BLaER1 treated with 17β-estradiol and CSF1 and Interleukin-3, amounts not matched to agents 10 nM and 100 nM (cell line): ENCODE measurements at regions not wholly inside any gene's neighbourhood (a gene's known extent, or its start where the extent isn't known, plus 50 kb on each side); places are given as distances from the start of the nearest gene placed in this dataset.

Experiments
- H3K27ac ChIP-seq, 11 experiments: shearing (Covaris generic); formaldehyde crosslinking; 2 replicates each; pipeline ENCODE4 v1.8.1; 2022
- H3K27me3 ChIP-seq, 11 experiments: shearing (Covaris generic); formaldehyde crosslinking; 2 replicates each; pipeline ENCODE4 v1.8.1; 2022
- H3K36me3 ChIP-seq, 11 experiments: shearing (Covaris generic); formaldehyde crosslinking; 2 replicates each; pipeline ENCODE4 v1.8.1; 2022
- H3K4me1 ChIP-seq, 10 experiments: shearing (Covaris generic); formaldehyde crosslinking; 2 replicates each; pipeline ENCODE4 v1.8.1; 2022
- H3K4me2 ChIP-seq, 11 experiments: shearing (Covaris generic); formaldehyde crosslinking; 2 replicates each; pipeline ENCODE4 v1.8.1; 2022
- H3K4me3 ChIP-seq, 10 experiments: shearing (Covaris generic); formaldehyde crosslinking; 2 replicates each; pipeline ENCODE4 v1.8.1; 2022
- H3K9ac ChIP-seq, 11 experiments: shearing (Covaris generic); formaldehyde crosslinking; 2 replicates each; pipeline ENCODE4 v1.8.1; 2022
- H3K9me3 ChIP-seq, 11 experiments: shearing (Covaris generic); formaldehyde crosslinking; replicated peaks in 1 of 11; 2 replicates each; pipeline ENCODE4 v1.8.1; 2022
- H4K20me1 ChIP-seq, 11 experiments: shearing (Covaris generic); formaldehyde crosslinking; 2 replicates each; pipeline ENCODE4 v1.8.1; 2022
- Cebpa-rat ChIP-seq, 11 experiments: shearing (Covaris generic); IDR thresholded peaks; 2 replicates each; pipeline ENCODE4 v1.8.1; 2022

DNA sequence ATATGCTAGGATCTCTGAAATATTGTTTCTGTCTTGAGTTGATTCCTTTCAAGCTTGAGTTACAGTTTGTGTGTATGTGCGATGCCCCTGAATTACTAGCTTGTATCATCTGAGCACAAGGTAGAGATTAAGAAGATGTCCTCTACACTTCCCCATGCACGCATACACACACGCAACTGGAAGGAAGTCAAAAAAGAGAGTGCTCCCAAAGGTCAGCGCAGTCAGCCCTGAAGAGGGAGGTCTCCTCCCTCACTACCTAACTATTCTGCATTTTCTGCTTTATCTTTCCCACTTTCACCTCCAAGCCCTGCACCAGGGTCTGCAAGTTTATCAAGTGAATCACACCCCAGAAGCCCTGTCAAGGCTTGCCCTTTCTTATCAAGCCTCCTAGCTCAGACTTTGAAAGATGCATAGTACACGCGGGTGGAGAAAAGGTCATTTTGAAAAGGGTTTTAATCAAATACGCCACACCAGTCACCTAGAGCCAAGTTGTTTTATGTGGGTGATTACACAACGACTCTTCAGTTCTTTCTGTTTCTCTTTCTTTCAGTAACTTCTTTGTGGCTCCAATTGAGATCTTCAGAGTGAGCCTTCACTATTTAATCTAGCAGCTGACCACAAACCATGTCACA is 127.7 kb downstream of the ASB9 start:
- H3K27ac ChIP-seq, result no peak overlapping the region
- no peak for TF ChIP-seq Cebpa-rat (IDR thresholded peaks at IDR 0.05)
- peaks cover 0 to 8% (median 0%) of the 10 kb centered on the region in 11 experiments; a peak in 3 of 22 replicates for H4K20me1 ChIP-seq
- no peaks in the 10 kb centered on the region for H3K4me1 ChIP-seq
- no peaks in the 10 kb centered on the region for H3K9me3 ChIP-seq
- no peaks in the 10 kb centered on the region for H3K36me3 ChIP-seq
- no peak overlapping the region for H3K4me2 ChIP-seq
- H3K27me3 ChIP-seq, result peaks cover 88 to 100% (median 95%) of the 10 kb centered on the region in 11 experiments
- no peak overlapping the region for H3K4me3 ChIP-seq
- no peak overlapping the region for H3K9ac ChIP-seq

DNA sequence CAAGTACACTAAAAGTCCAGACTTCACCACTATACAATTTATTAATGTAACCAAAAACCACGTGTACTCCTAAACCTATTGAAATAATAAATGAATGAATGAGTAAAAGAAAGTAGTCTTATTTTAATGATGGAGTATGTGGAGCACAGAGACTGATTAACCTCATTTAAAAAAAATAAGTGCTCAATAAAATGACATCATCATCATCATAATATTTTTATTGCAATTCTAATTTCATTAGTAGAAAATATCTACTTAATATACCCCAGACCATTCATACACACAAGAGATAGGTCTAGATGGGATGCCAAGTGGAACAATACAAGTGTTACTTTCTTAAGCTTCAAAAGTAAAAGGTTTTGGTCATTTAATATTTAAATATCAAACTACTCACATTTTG is 133.1 kb downstream of the ASB9 start:
- TF ChIP-seq Cebpa-rat (IDR thresholded peaks at IDR 0.05), result no peak
- Histone ChIP-seq H4K20me1 (peaks cover 0 to 8% (median 0%) of the 10 kb centered on the region in 11 experiments; a peak in 1 of 22 replicates), H3K27me3 (peaks cover 67 to 89% (median 85%) of the 10 kb centered on the region in 11 experiments), H3K9me3 (no peaks in the 10 kb centered on the region), H3K9ac (no peak overlapping the region), H3K4me3 (no peak overlapping the region), H3K4me2 (no peak overlapping the region), H3K4me1 (no peaks in the 10 kb centered on the region), H3K36me3 (no peaks in the 10 kb centered on the region), H3K27ac (no peak overlapping the region)

DNA sequence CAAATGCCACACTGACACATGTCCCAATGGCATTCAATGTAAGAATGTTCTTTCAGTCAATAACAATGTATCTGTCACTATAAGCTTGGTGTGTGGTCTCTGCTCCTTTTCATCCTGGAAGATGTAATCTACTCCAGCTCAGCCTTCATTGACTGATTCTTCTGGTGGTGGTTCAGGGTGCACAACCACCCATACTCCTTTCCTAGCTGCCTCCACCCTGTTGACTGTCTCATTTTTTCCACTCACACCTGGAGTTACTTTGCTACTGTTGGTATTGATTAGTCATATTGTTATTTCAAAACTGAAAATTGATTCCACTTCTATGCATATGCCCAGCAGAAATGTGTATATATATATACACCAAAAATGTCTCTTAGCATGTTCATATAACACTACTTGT is 140.5 kb downstream of the ASB9 start:
- H3K27me3 ChIP-seq, result peaks cover 68 to 96% (median 88%) of the 10 kb centered on the region in 11 experiments
- no peaks in the 10 kb centered on the region for H3K4me1 ChIP-seq
- H3K4me3 ChIP-seq, result no peak overlapping the region
- no peak overlapping the region for H3K4me2 ChIP-seq
- peaks cover 0 to 4% (median 0%) of the 10 kb centered on the region in 11 experiments; a peak in 2 of 22 replicates for H4K20me1 ChIP-seq
- no peak overlapping the region for H3K27ac ChIP-seq
- H3K36me3 ChIP-seq, result no peaks in the 10 kb centered on the region
- H3K9ac ChIP-seq, result no peak overlapping the region
- H3K9me3 ChIP-seq, result no peaks in the 10 kb centered on the region
- no peak for TF ChIP-seq Cebpa-rat (IDR thresholded peaks at IDR 0.05)

DNA sequence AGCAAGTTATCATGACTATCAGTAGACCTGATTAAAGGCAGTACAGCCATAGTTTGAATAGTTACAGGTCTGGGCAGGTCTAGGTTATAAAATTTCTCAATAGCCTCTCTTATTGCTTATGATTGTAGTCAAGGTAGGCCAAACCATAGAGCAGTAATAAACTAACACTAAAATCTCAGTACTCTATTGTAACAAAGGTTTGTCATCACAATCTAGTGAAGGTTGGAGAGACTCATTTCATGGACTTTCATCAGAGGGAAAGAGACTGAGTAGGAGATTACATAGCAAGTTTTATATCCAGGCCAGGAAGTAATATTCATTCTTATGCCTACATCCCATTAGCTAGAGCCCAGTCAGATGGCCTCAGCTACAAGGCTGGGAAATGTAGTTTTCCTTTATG is 141.0 kb downstream of the ASB9 start:
- peaks cover 0 to 4% (median 0%) of the 10 kb centered on the region in 11 experiments; a peak in 2 of 22 replicates for H4K20me1 ChIP-seq
- no peak overlapping the region for H3K4me2 ChIP-seq
- no peak overlapping the region for H3K27ac ChIP-seq
- no peak for TF ChIP-seq Cebpa-rat (IDR thresholded peaks at IDR 0.05)
- H3K36me3 ChIP-seq, result no peaks in the 10 kb centered on the region
- H3K4me1 ChIP-seq, result no peaks in the 10 kb centered on the region
- no peaks in the 10 kb centered on the region for H3K9me3 ChIP-seq
- H3K9ac ChIP-seq, result no peak overlapping the region
- H3K4me3 ChIP-seq, result no peak overlapping the region
- peaks cover 66 to 95% (median 87%) of the 10 kb centered on the region in 11 experiments for H3K27me3 ChIP-seq

DNA sequence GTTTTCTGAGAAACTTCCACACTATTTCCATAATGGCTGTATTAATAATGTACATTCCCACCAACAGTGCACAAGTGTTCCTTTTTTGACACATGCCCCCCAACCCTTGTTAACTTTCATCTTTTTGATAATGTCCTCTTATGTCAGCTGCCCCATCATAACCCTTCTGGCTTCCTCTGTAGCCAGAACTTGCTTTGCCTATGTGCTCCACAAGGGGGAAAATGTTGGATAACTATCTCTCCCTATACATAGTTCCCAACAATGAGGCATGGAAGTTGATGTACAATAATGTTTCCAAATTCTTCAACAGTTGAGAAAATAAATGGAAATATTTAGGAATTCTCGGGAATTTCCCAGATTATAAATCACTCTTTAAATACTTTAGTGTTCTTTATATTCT is 142.9 kb downstream of the ASB9 start:
- Histone ChIP-seq H4K20me1 (peaks cover 0 to 4% (median 0%) of the 10 kb centered on the region in 11 experiments; a peak in 2 of 22 replicates), H3K9ac (no peak overlapping the region), H3K9me3 (no peaks in the 10 kb centered on the region), H3K27me3 (peaks cover 68 to 95% (median 87%) of the 10 kb centered on the region in 11 experiments), H3K27ac (no peak overlapping the region), H3K4me2 (no peak overlapping the region), H3K4me1 (no peaks in the 10 kb centered on the region), H3K36me3 (no peaks in the 10 kb centered on the region), H3K4me3 (no peak overlapping the region)
- no peak for TF ChIP-seq Cebpa-rat (IDR thresholded peaks at IDR 0.05)

DNA sequence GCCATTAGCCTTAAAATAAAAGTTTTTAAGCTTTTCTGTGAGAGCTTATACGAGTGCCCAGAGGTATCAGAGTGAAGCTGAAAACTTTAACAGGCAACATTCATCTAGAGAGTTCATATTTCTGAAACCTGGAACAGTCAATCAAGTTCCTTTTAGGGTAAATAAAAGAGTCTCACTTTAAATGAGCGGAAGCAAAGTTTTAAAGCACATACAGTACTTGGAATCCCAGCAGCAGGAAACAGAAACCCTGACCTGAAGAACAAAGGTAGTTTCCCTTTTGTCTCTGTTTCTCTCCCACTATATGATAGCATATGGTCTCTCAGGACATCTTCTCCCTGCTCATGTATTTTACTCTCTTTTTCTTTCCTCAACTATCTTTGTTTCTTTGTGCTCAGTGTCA is 153.0 kb downstream of the ASB9 start:
- no peak overlapping the region for H3K9ac ChIP-seq
- TF ChIP-seq Cebpa-rat (IDR thresholded peaks at IDR 0.05), result no peak
- H3K36me3 ChIP-seq, result no peaks in the 10 kb centered on the region
- peaks cover 72 to 93% (median 83%) of the 10 kb centered on the region in 11 experiments for H3K27me3 ChIP-seq
- H3K4me1 ChIP-seq, result no peaks in the 10 kb centered on the region
- H3K4me3 ChIP-seq, result no peak overlapping the region
- H3K27ac ChIP-seq, result no peak overlapping the region
- no peak overlapping the region for H3K4me2 ChIP-seq
- peaks cover 0 to 8% (median 4%) of the 10 kb centered on the region in 11 experiments; a peak in 6 of 22 replicates for H3K9me3 ChIP-seq
- H4K20me1 ChIP-seq, result no peaks in the 10 kb centered on the region

DNA sequence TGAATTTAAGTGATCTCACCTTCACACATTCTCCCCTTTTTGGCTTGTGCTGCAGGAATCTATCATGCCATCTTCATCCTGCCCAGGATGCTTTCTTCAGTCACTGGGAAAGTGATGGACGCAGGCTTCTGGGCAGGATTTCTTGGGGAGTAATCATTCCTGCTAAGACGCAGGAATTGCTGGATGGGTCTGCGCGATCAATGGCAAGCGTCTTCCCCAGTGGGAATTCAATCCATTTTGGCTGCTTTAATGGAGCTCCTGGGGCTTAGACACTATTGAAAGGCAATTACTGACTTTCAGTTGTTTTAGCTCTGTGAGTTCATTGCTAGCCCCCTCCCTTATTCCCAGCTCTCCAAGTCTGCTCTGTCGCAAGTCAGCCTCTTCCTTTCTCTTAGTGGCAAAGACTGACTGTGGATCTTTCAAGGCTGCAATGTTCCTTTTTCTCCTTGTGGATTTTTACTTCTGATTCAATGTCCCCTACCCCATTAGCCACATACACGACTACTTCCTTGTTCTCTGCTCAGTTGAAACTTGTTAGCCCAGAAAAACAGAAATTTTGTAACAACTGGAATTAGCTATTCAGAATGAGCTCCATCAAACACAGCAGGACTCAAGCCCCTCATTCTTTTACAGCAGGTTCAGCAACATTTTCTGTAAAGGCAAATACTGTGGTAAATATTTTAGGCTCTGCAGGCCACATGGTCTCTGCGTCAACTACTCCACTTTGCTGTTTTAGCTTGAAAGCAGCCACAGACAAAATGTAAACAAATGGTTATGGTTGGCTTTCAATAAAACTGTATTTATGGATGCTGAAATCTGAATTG is 154.9 kb downstream of the ASB9 start:
- Histone ChIP-seq H3K9me3 (peaks cover 0 to 8% (median 4%) of the 10 kb centered on the region in 11 experiments; a peak in 6 of 22 replicates), H4K20me1 (no peaks in the 10 kb centered on the region), H3K36me3 (no peaks in the 10 kb centered on the region), H3K27ac (no peak overlapping the region), H3K9ac (no peak overlapping the region), H3K4me3 (no peak overlapping the region), H3K4me2 (no peak overlapping the region), H3K27me3 (peaks cover 67 to 94% (median 81%) of the 10 kb centered on the region in 11 experiments), H3K4me1 (no peaks in the 10 kb centered on the region)
- no peak for TF ChIP-seq Cebpa-rat (IDR thresholded peaks at IDR 0.05)

DNA sequence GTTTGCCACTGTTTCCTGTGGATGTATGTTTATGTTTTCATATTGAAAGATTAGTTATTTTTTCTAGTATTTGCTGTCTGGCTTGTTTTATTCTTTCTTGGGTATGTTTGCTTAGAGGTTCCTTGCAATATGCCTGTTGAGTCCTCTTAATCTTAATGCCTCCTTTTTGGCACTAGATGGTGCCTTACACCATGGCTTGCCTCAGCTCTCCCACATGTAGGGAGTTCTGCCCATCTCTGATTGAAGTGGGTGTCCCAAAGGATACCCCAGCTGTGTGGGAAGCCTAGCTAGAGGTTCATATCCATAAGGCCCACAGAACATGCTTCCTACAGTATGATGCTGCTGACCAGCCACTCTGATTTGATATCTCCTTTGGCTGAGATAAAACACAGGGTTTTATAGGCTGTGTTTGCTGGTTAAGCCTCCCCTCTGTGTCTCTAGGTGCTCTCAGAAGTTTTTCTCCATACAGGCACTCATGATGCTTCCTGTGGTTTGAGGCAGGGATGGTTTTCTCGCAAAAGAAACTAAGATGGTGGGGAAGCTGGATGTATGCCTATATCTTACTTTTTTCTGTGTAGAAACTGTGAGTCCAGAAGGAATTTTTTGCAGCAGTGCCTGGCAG is 162.4 kb downstream of the ASB9 start:
- Histone ChIP-seq H3K9me3 (peaks cover 12 to 36% (median 16%) of the 10 kb centered on the region in 11 experiments; a peak in 21 of 22 replicates), H3K4me3 (no peak overlapping the region), H3K36me3 (no peaks in the 10 kb centered on the region), H3K4me2 (no peak overlapping the region), H4K20me1 (no peaks in the 10 kb centered on the region), H3K27ac (no peak overlapping the region), H3K4me1 (no peaks in the 10 kb centered on the region), H3K9ac (no peak overlapping the region), H3K27me3 (peaks cover 64 to 89% (median 82%) of the 10 kb centered on the region in 11 experiments)
- TF ChIP-seq Cebpa-rat (IDR thresholded peaks at IDR 0.05), result no peak

DNA sequence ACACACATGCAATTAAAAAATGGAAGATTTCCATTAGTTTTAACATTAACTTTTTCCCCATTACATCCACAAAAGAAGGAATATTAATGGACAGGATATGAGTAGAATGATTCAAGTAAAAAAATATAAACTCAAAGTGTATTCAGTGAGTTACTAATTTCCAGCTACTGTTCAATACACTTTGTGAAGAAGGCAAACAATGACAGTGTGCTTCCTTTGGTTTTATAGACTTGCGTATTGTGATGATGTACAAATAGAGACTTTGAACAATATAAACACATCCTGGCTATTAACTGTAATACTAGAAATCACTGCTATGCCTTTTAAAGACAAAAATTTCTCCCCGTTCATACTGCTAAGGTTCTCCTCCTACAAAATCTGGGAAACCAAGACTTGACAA is 171.4 kb downstream of the ASB9 start:
- H3K4me3 ChIP-seq, result no peak overlapping the region
- H3K27ac ChIP-seq, result no peak overlapping the region
- H3K9me3 ChIP-seq, result peaks cover 0 to 7% (median 0%) of the 10 kb centered on the region in 11 experiments; a peak in 6 of 22 replicates
- no peaks in the 10 kb centered on the region for H3K4me1 ChIP-seq
- no peak overlapping the region for H3K4me2 ChIP-seq
- H3K36me3 ChIP-seq, result no peaks in the 10 kb centered on the region
- H3K9ac ChIP-seq, result no peak overlapping the region
- TF ChIP-seq Cebpa-rat (IDR thresholded peaks at IDR 0.05), result no peak
- H3K27me3 ChIP-seq, result peaks cover 42 to 72% (median 66%) of the 10 kb centered on the region in 11 experiments
- H4K20me1 ChIP-seq, result no peaks in the 10 kb centered on the region
